GM21737 (cell line): ENCODE measurements at regions not wholly inside any gene's neighbourhood (a gene's known extent, or its start where the extent isn't known, plus 50 kb on each side); places are given as distances from the start of the nearest gene placed in this dataset.

ENCODE experiments used
- ATAC-seq: cut with Tn5 transposase; IDR thresholded peaks from one replicate; pipeline ENCODE4 v1.9.1; 2021; ENCODE audit warnings: mild to moderate bottlenecking, moderate library complexity; ENCODE audit not compliant: unreplicated experiment

DNA sequence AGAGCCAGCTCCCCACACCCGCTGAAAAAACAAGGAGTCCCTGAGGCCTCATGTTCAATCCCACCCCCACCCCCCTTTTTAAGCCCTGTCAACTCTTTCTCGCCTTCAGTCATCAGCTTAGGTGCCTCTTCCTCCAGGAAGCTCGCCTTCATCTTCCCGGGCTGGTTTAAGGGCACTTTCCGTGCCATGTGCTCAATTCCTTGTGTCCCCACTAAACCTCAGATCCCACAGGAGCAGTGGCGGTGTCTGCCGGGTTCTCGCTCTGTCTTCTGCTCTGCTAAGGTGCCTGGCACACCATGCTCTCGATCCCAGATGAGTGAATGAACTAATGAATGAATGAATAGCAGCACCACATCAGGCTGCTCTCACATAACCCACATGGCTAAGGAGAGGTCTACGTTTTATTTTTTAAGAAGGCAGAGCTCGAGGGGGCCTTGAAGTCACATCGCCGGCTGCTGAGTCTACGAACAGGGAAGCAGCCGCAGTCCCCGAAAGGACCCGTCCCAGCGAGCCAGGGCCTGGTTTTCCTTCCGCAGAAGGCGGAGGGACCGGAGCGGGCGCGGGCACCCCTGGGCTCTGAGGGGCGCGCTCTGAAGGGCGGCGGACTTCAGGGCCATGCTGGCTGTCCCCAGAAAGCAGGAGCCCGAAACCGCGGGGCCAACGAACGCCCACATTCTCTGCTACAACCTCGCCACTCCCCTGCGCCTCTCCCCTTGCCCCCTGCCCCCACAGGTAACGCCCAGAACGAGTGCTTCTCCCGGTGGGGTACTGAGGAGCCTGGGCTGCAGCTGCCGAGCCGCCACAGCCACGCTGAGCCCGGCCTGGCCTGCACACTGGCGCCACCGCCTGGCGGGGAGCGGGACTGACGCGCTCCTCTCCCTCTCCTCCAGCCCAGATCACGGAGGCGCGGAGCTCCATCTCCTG lies 73.4 kb upstream of the KCNMA1 start:
- ATAC-seq: peak; percentile 86

GRCh38 chr10:77710081-77710551 lies 72.5 kb upstream of the KCNMA1 start:
- no peak for ATAC-seq

DNA sequence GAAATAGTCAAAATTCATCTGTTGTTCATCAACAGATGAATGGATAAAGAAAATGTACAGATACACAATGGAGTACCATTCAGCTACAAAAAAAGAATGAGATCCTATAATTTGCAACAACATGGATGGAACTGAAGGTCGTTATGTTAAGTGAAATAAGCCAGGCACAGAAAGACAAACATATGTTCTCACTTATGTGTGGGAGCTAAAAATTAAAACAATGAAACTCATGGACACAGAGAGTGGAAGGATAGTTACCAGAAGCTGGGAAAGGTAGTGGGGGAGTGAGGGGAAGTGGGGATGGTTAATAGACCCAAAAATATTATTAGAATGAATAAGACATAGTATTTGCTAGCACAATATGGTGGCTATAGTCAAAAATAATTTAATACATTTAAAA lies 70.0 kb upstream of the KCNMA1 start:
- ATAC-seq: no peak

- no peak for ATAC-seq
Measured at GRCh38 chr10:77702166-77702565, 64.6 kb upstream of the KCNMA1 start.

- ATAC-seq: no peak
Measured at GRCh38 chr10:77700086-77700485, 62.5 kb upstream of the KCNMA1 start.

GRCh38 chr10:77699080-77699645 lies 61.6 kb upstream of the KCNMA1 start:
- ATAC-seq: no peak

GRCh38 chr10:77698267-77698931 lies 60.8 kb upstream of the KCNMA1 start:
- ATAC-seq: no peak

DNA sequence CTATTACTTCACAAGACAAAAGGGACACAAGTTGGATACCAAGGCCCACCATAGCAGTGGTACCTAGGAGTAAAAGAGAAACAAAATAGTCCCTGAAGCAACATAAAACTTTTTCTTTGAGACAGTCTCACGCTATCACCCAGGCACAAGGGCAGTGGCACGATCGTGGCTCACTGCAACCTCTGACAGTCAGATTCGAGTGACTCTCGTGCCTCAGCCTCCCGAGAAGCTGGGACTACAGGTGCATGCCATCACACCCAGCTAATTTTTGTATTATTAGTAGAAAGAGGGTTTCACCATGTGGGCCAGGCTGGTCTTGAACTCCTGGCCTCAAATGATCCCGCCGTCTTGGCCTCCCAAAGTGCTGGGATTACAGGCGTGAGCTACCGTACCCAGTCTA lies 59.0 kb upstream of the KCNMA1 start:
- no peak for ATAC-seq

- ATAC-seq: no peak
Measured at GRCh38 chr10:77695186-77695585, 57.6 kb upstream of the KCNMA1 start.

DNA sequence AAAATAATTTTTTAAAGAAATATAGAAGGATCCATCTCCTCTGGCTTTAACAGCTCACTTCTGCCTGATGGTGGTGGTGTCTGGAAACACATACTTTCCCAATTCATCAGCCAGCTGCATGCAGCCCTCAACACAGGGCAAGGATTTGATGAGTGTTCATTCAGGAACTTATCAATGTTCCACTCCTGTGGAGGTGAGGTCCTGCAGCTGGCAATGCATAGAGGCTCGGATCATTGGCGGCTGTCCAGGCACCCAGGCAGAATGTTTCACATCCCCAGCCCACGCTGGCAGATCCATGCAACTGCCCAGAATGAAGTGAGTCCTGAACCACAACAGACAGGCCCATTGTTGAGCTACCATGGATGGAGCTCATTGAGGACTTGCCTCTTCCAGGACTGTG lies 55.2 kb upstream of the KCNMA1 start:
- no peak for ATAC-seq

- no peak for ATAC-seq
Measured at GRCh38 chr10:77689339-77689738, 51.7 kb upstream of the KCNMA1 start.

GRCh38 chr10:77687621-77688020 lies 50.0 kb upstream of the KCNMA1 start:
- no peak for ATAC-seq
